ENCODE measurements at regions not wholly inside any gene's neighbourhood (a gene's known extent, or its start where the extent isn't known, plus 50 kb on each side); places are given as distances from the start of the nearest gene placed in this dataset.

DNA sequence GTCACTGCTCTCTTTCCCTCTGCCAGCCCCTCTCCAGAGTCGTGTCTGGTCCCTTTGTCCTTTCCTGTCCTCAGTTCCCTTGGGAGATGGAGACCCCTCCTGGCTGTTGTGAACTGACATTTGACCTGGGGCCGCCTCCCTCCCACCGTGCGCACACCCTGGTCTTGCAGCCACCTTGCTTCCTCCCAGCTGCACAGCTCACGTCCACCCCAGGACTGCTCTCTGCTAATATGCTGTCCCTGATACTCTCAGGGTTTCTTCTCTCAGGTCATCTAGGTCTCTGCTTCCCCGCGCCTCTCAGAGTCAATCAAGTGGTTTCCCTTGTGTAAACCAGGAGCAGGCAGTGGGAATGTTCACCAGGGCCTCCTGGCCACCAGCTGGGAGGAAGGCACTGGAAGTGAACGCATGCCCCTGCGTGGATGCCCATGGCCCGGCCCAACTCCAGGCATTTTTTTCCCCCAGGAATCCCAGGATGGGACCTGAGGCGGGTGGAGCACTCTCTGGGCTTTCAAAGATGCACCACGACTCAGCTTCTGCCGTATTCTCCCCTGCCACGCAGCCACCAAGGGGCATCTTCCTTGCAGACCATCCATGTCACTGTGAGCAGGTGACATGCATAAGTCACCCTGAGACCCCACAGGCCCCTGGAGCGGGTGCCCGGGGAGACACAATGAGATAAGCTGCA lies 142.4 kb downstream of the OLFM1 start:
- no peak for DNase-seq
- CTCF ChIA-PET: no interaction called here

GRCh38 chr9:135230386-135230765 lies 142.9 kb downstream of the OLFM1 start:
- intact Hi-C loops (cut with micrococcal nuclease; ENCODE audit: unreplicated experiment): no loop called here
- POLR2A ChIA-PET: no interaction called here

More for the DNA sequence above, 142.4 kb downstream of the OLFM1 start:
- TF ChIP-seq CTCF (IDR thresholded peaks at IDR 0.05; ENCODE audit: insufficient read depth in 1 of 2, low read depth in 1 of 2, low read length in 1 of 2, severe bottlenecking in 1 of 2, unreplicated experiment in 1 of 2): no peak
- H3K9me3 ChIP-seq: 0 out of 2 replicates have a peak, but pooled peaks cover 6% of the 10 kb centered on the region
- POLR2A ChIA-PET: no interaction called here
- H3K36me3 ChIP-seq (ENCODE audit: control insufficient read depth, insufficient read depth, low read length): no peaks in the 10 kb centered on the region
- Mint-ChIP-seq H3K4me1 (ENCODE audit: low read depth, unreplicated experiment) (no peaks in the 10 kb centered on the region), H3K36me3 (ENCODE audit: insufficient read depth, unreplicated experiment) (no peaks in the 10 kb centered on the region), H3K4me3 (ENCODE audit: unreplicated experiment) (no peak overlapping the region), H3K27me3 (ENCODE audit: insufficient read depth, unreplicated experiment) (peaks cover 8% of the 10 kb centered on the region), H3K27ac (ENCODE audit: unreplicated experiment) (no peak overlapping the region), H3K9me3 (ENCODE audit: unreplicated experiment) (no peaks in the 10 kb centered on the region)
- no peak overlapping the region for H3K4me3 ChIP-seq (ENCODE audit: low read depth, low read length)
- no TSS peak for BruUV-seq (replicated peaks)
- no peaks in the 10 kb centered on the region for H3K27me3 ChIP-seq (replicated peaks; ENCODE audit: control insufficient read depth, insufficient read depth, low read length)
- intact Hi-C loops (cut with micrococcal nuclease; ENCODE audit: unreplicated experiment): no loop called here
- H3K4me1 ChIP-seq: no peaks in the 10 kb centered on the region

GRCh38 chr9:135230817-135231520 lies 143.5 kb downstream of the OLFM1 start:
- H3K4me3 ChIP-seq (ENCODE audit: low read depth, low read length): no peak overlapping the region
- DNase-seq: no peak
- TF ChIP-seq CTCF (IDR thresholded peaks at IDR 0.05; ENCODE audit: insufficient read depth in 1 of 2, low read depth in 1 of 2, low read length in 1 of 2, severe bottlenecking in 1 of 2, unreplicated experiment in 1 of 2): no peak
- intact Hi-C loops (cut with micrococcal nuclease; ENCODE audit: unreplicated experiment): no loop called here
- H3K36me3 Mint-ChIP-seq (ENCODE audit: insufficient read depth, unreplicated experiment): no peaks in the 10 kb centered on the region
- 0 out of 2 replicates have a peak, but pooled peaks cover 3% of the 10 kb centered on the region for H3K9me3 ChIP-seq
- BruUV-seq (replicated peaks): no TSS peak
- no peak overlapping the region for H3K27ac Mint-ChIP-seq (ENCODE audit: unreplicated experiment)
- no peaks in the 10 kb centered on the region for H3K36me3 ChIP-seq (ENCODE audit: control insufficient read depth, insufficient read depth, low read length)
- no peaks in the 10 kb centered on the region for H3K9me3 Mint-ChIP-seq (ENCODE audit: unreplicated experiment)
- H3K4me1 ChIP-seq: no peaks in the 10 kb centered on the region
- H3K27me3 Mint-ChIP-seq (ENCODE audit: insufficient read depth, unreplicated experiment): peaks cover 8% of the 10 kb centered on the region
- no peak overlapping the region for H3K4me3 Mint-ChIP-seq (ENCODE audit: unreplicated experiment)
- POLR2A ChIA-PET: no interaction called here
- no peaks in the 10 kb centered on the region for H3K27me3 ChIP-seq (replicated peaks; ENCODE audit: control insufficient read depth, insufficient read depth, low read length)
- H3K4me1 Mint-ChIP-seq (ENCODE audit: low read depth, unreplicated experiment): no peaks in the 10 kb centered on the region
- CTCF ChIA-PET: no interaction called here

More at GRCh38 chr9:135230386-135230765, 142.9 kb downstream of the OLFM1 start:
- CTCF ChIA-PET: no interaction called here
- Mint-ChIP-seq H3K36me3 (ENCODE audit: insufficient read depth, unreplicated experiment) (no peaks in the 10 kb centered on the region), H3K4me1 (ENCODE audit: low read depth, unreplicated experiment) (no peaks in the 10 kb centered on the region), H3K9me3 (ENCODE audit: unreplicated experiment) (no peaks in the 10 kb centered on the region), H3K27ac (ENCODE audit: unreplicated experiment) (no peak overlapping the region), H3K27me3 (ENCODE audit: insufficient read depth, unreplicated experiment) (peaks cover 8% of the 10 kb centered on the region), H3K4me3 (ENCODE audit: unreplicated experiment) (no peak overlapping the region)
- no peaks in the 10 kb centered on the region for H3K4me1 ChIP-seq
- no peaks in the 10 kb centered on the region for H3K27me3 ChIP-seq (replicated peaks; ENCODE audit: control insufficient read depth, insufficient read depth, low read length)
- no peak overlapping the region for H3K4me3 ChIP-seq (ENCODE audit: low read depth, low read length)
- no TSS peak for BruUV-seq (replicated peaks)
- 0 out of 2 replicates have a peak, but pooled peaks cover 6% of the 10 kb centered on the region for H3K9me3 ChIP-seq
- H3K36me3 ChIP-seq (ENCODE audit: control insufficient read depth, insufficient read depth, low read length): no peaks in the 10 kb centered on the region
- no peak for DNase-seq
- no peak for TF ChIP-seq CTCF (IDR thresholded peaks at IDR 0.05; ENCODE audit: insufficient read depth in 1 of 2, low read depth in 1 of 2, low read length in 1 of 2, severe bottlenecking in 1 of 2, unreplicated experiment in 1 of 2)

Measured in Caco-2 (cell line).